HG02870 (cell line): ENCODE measurements at regions not wholly inside any gene's neighbourhood (a gene's known extent, or its start where the extent isn't known, plus 50 kb on each side); places are given as distances from the start of the nearest gene placed in this dataset.

ENCODE experiments used
- ATAC-seq: cut with Tn5 transposase; IDR thresholded peaks from one replicate; pipeline ENCODE4 v1.9.1; 2021; ENCODE audit warnings: mild to moderate bottlenecking, moderate library complexity; ENCODE audit not compliant: unreplicated experiment

DNA sequence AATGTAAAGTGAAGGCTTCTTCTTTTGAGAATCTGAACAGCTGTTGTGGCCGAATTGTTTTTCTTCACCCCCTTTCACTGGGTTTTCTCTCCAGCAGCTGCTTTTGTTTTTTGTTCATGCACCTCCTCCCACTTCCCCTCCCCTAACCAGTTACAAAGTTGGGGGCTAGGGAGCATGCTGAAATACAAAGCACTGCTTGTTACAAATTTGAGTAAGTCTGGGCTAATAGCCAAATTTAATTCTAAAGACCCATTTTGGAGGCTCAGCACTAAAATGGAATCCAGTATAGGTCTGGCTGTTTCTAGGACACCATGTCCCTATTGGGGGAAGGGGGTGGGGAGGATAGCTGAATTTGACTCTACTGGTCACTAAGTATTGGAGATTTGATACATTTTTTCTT, 89.2 kb upstream of the GPM6B start:
- no peak for ATAC-seq

- ATAC-seq, result no peak
Measured at GRCh38 chrX:13903405-13903804, 86.5 kb upstream of the GPM6B start.

GRCh38 chrX:13902406-13902805, 85.5 kb upstream of the GPM6B start:
- ATAC-seq, result no peak

GRCh38 chrX:13901354-13901753, 84.5 kb upstream of the GPM6B start:
- no peak for ATAC-seq

DNA sequence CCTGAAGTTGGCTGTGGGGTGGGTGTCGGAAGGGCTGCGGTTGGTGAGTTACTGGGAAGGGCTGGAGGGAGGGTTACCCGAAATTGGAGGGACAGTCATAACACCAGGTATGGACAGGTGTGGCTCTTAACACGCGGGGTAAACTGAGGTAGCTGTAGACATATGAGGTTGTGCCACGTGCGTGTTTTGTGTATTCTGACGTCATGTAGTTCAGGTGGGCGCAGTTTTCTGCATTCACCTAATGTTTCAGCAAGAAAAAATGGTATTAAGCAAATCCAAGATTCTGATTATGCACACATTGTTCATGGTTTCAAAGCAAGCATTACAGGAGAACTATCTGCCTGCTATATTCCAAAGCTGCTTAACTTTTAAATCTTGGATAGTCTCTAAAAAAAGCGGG, 83.5 kb upstream of the GPM6B start:
- no peak for ATAC-seq

GRCh38 chrX:13899607-13900006, 82.7 kb upstream of the GPM6B start:
- no peak for ATAC-seq

GRCh38 chrX:13898603-13899002, 81.7 kb upstream of the GPM6B start:
- no peak for ATAC-seq

DNA sequence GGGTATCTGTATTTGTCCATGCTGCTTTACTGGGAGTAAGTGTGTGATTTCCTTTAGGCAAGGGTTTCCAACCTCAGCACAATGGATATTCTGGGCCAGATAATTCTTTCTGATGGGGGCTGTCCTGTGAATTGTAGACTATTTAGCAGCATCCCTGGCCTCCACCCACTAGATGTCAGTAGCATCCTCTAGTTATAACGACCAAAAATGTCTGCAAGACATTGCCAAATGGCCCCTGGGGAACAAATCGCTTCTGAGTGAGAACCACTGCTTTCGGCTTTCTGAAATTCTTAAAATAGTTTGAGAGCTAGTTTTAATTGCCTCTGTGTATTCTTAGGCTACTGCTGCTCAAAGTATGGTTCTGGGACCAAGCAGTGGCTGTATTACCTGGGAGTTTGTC, 81.2 kb upstream of the GPM6B start:
- ATAC-seq, result peak; percentile 83

DNA sequence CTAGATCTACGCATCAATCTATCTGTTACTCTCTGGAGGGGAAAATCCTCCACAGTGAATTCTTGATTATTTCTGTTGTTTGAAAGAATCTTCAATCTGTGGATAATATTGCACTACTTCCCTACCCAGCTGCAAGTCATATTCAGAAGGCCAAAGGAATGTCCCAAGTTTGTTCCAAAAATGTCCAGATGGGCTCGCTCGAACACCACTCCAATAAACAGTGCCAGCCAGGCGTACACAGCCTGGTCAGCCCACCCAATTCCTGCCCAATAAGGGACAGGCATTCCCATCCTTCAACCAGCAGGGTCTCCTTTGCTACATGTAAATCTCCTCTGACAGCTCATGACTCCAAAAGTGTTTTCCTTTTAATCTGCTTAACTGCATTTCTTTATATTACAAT, 80.7 kb upstream of the GPM6B start:
- ATAC-seq, result no peak

GRCh38 chrX:13894888-13895565, 78.1 kb upstream of the GPM6B start:
- no peak for ATAC-seq

- ATAC-seq, result no peak
Measured at GRCh38 chrX:13893826-13894225, 76.9 kb upstream of the GPM6B start.

GRCh38 chrX:13892856-13893255, 76.0 kb upstream of the GPM6B start:
- no peak for ATAC-seq

GRCh38 chrX:13891377-13892140, 74.7 kb upstream of the GPM6B start:
- no peak for ATAC-seq

DNA sequence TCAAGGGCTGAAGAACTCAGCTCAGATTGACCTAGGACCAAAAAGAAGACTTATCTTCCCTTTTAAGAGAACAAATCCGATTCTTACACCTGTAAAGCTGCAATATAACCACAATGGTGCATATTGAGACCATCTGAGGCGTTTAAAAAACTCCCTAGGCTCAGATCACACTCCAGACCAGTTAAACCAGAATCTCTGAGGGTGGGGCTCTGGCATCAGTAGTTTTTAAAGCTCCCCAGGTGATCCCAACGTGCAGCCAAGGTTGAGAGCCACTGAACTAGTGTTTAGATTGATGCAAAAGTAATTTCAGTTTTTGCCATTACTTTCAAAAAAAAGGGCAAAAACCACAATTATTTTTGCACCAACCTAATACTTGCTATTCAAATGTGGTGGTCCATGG, 73.9 kb upstream of the GPM6B start:
- ATAC-seq, result no peak

- ATAC-seq, result no peak
Measured at GRCh38 chrX:13888284-13888683, 71.4 kb upstream of the GPM6B start.

DNA sequence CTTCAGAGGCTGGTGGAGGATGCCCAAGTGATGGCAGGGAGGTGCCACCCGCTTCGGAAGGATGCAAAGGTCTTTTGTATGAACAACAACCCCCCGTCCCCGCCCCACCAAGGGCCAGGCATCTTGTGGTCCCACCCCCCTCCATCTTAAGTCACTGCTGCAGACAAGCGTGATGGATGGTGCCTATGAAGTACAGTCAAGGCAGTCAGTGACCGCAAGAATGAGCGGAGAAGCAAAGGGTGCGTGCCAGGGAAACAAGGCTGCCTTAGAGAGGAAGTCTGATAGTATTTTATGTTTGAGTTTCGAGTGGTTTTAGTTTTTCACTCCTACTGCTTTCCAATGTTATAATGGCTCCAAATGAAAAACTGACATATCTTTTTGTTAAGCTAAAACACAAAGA, 68.7 kb upstream of the GPM6B start:
- ATAC-seq, result no peak

DNA sequence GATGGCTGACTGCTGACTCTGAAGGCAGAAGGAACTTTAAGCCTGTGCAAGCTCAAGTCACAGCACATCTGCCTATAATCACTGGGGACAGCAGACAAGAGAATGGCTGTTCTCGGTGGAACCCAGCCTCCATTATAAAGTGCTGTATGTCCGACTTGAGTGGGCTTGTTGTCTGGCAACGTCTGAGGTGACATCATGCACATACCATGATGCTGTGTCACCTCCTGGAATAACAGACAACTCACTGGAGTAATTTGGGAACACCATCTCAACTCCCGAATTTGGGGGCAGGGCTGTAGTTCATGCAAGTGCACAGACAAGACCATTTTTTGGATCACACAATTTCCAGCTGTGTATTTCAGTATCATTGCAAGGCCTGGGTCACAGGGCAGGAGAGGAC, 59.8 kb upstream of the GPM6B start:
- ATAC-seq, result no peak

DNA sequence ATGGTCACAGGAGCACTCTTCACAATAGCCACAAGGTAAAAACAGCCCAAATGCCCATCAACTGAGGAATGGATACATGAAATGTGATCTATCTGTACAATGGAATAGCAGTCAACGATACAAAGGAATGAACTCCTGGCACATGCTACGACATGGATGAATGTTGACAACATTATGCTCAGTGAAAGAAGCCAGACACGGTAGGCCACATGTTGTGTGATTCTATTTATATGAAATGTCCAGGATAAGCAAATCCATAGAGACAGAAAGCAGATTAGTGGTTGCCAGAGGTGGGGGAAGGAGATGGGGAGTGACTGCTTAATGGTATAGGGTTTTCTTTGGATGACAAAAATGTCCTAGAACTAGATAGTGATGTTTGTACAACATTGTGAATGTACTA, 58.7 kb upstream of the GPM6B start:
- no peak for ATAC-seq

DNA sequence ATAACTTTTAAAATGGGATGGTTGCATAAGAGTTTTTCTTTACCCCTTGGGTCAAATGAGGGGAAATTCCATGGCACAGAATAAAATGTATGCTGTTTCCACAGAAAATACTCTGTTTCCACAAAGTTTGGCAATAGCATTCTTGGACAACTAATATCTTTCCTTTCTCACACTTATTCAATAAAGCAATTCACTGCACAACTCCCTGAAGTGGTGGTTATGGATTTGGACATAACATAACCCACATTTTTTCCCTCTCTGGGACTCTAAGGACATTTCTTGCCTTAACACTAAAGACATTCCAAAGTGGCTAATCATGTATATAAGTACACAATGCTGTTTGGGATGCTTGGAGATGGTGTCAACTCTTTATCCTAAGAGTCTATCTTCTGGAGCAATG, 51.7 kb upstream of the GPM6B start:
- no peak for ATAC-seq
